Thoracic aorta (tissue), 2 donors: ENCODE measurements at regions not wholly inside any gene's neighbourhood (a gene's known extent, or its start where the extent isn't known, plus 50 kb on each side); places are given as distances from the start of the nearest gene placed in this dataset.

Source experiments
- ATAC-seq: fragments of 150-250 bp; one replicate; pipeline ENCODE4 v1.8.0; 2017; ENCODE audit warnings: low read depth; ENCODE audit not compliant: insufficient number of reproducible peaks, low FRiP score
- DNase-seq: peaks from one replicate; pipeline ENCODE4 v3.0.0-alpha.2; 2020; ENCODE audit warnings: low spot score
- H3K27ac ChIP-seq, 2 donors: fragments of 200-600 bp; sonication (generic); 1 replicate in 1 of 2; 2 replicates in 1 of 2; pipeline ENCODE4 v1.5.1; 2016; ENCODE audit warnings: mild to moderate bottlenecking in 2 of 2, moderate library complexity in 2 of 2
- H3K27me3 ChIP-seq: fragments of 200-600 bp; sonication (generic); replicated peaks from 2 replicates; pipeline ENCODE4 v1.6.0; 2016; ENCODE audit warnings: mild to moderate bottlenecking; ENCODE audit not compliant: insufficient read depth
- H3K36me3 ChIP-seq: fragments of 200-600 bp; sonication (generic); one replicate; pipeline ENCODE4 v1.5.1; 2016
- H3K4me1 ChIP-seq, 2 donors: fragments of 200-600 bp; sonication (generic); 1 replicate in 1 of 2; 2 replicates in 1 of 2; pipeline versions ENCODE4 v1.5.1 to v1.6.0; 2016; ENCODE audit warnings: low read depth in 2 of 2, mild to moderate bottlenecking in 1 of 2; ENCODE audit not compliant: control insufficient read depth in 1 of 2
- H3K4me3 ChIP-seq: fragments of 200-600 bp; sonication (generic); 2 replicates; pipeline ENCODE4 v1.5.1; 2016; ENCODE audit warnings: mild to moderate bottlenecking
- H3K9me3 ChIP-seq: fragments of 200-600 bp; sonication (generic); 2 replicates; pipeline ENCODE4 v1.5.1; 2016
- CTCF ChIP-seq: fragments of 200-600 bp; sonication (generic); IDR thresholded peaks from one replicate; pipeline ENCODE4 v1.5.1; 2019; ENCODE audit warnings: antibody characterized with exemption

GRCh38 chr1:109847251-109847650 is 63.4 kb upstream of the CSF1 start:
- no peak for TF ChIP-seq CTCF
- no peak overlapping the region for H3K27ac ChIP-seq

GRCh38 chr1:109846846-109847245 is 63.8 kb upstream of the CSF1 start:
- Histone ChIP-seq H3K27ac (no peak overlapping the region), H3K9me3 (no peaks in the 10 kb centered on the region), H3K4me1 (no peaks in the 10 kb centered on the region), H3K36me3 (no peaks in the 10 kb centered on the region), H3K4me3 (no peak overlapping the region), H3K27me3 (no peaks in the 10 kb centered on the region)
- no peak for DNase-seq
- ATAC-seq: no peak
- no peak for TF ChIP-seq CTCF

More at GRCh38 chr1:109847251-109847650, 63.4 kb upstream of the CSF1 start:
- ATAC-seq: no peak
- DNase-seq: no peak
- Histone ChIP-seq H3K4me3 (no peak overlapping the region), H3K4me1 (no peaks in the 10 kb centered on the region), H3K36me3 (no peaks in the 10 kb centered on the region), H3K27me3 (no peaks in the 10 kb centered on the region), H3K9me3 (no peaks in the 10 kb centered on the region)

- H3K4me1 ChIP-seq: no peaks in the 10 kb centered on the region
- TF ChIP-seq CTCF: no peak
- H3K36me3 ChIP-seq: no peaks in the 10 kb centered on the region
- no peaks in the 10 kb centered on the region for H3K9me3 ChIP-seq
- ATAC-seq (no peak), DNase-seq (no peak)
- no peaks in the 10 kb centered on the region for H3K27me3 ChIP-seq
- H3K27ac ChIP-seq: no peak overlapping the region
- H3K4me3 ChIP-seq: no peak overlapping the region
Observed at GRCh38 chr1:109846162-109846561, 64.5 kb upstream of the CSF1 start.

- no peaks in the 10 kb centered on the region for H3K4me1 ChIP-seq
- H3K36me3 ChIP-seq: no peaks in the 10 kb centered on the region
- no peak overlapping the region for H3K4me3 ChIP-seq
- ATAC-seq (no peak), DNase-seq (no peak)
- H3K9me3 ChIP-seq: no peaks in the 10 kb centered on the region
- H3K27ac ChIP-seq: no peak overlapping the region
- TF ChIP-seq CTCF: no peak
- no peaks in the 10 kb centered on the region for H3K27me3 ChIP-seq
Observed at GRCh38 chr1:109845658-109846057, 65.0 kb upstream of the CSF1 start.

- ATAC-seq (no peak), DNase-seq (no peak)
- Histone ChIP-seq H3K27ac (no peak overlapping the region), H3K4me3 (no peak overlapping the region), H3K36me3 (no peaks in the 10 kb centered on the region), H3K27me3 (no peaks in the 10 kb centered on the region), H3K9me3 (no peaks in the 10 kb centered on the region), H3K4me1 (no peaks in the 10 kb centered on the region)
- TF ChIP-seq CTCF: no peak
Observed at GRCh38 chr1:109844609-109845008, 66.0 kb upstream of the CSF1 start.
